Pulmonary artery endothelial cell (primary cell): ENCODE measurements at regions not wholly inside any gene's neighbourhood (a gene's known extent, or its start where the extent isn't known, plus 50 kb on each side); places are given as distances from the start of the nearest gene placed in this dataset.

Experiments used
- DNase-seq: peaks from one replicate; pipeline ENCODE4 v3.0.0-alpha.2; 2011; ENCODE audit warnings: low read depth, low spot score

DNA sequence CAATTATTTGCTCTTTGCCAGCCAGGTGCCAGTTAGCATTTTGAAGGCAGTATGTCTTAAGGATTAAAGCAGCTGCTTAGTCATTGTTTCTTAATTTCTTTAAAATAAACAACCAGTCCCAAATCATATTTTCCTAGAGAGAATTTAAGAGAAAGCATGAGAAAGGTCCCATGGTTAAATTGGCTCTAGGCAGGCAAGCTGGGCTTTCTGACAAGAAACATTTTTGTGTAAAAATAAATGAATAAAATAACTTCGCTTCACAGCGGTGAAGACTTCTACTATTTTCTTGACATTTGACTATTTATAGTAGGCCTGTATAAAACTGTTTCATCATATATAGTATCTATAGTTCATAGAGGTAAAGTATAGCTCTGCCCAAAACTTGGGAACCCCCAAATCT lies 617.7 kb upstream of the C9orf72 start:
- no peak for DNase-seq

DNA sequence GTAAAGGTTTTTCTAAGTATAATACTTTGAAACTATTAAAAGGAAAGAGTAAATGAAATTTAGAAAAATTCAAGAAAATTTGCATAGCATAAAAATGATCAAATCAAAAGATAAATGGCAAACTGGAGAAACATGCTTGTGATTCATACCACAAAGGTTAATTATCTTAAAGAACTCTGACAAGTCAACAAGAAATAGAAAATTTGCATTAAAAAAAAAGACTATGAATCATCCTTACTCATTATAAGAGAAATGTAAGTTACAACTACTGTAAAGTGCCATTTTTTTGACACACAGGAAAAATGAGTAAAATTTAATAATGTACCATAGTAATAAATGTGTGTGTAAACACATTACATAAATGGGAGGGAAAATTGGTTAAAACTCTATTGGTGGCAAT lies 624.4 kb upstream of the C9orf72 start:
- no peak for DNase-seq

GRCh38 chr9:28203036-28203435 lies 629.8 kb upstream of the C9orf72 start:
- no peak for DNase-seq

GRCh38 chr9:28206280-28206679 lies 633.0 kb upstream of the C9orf72 start:
- no peak for DNase-seq

- no peak for DNase-seq
These were observed 634.4 kb upstream of the C9orf72 start for GRCh38 chr9:28207657-28208056.

DNA sequence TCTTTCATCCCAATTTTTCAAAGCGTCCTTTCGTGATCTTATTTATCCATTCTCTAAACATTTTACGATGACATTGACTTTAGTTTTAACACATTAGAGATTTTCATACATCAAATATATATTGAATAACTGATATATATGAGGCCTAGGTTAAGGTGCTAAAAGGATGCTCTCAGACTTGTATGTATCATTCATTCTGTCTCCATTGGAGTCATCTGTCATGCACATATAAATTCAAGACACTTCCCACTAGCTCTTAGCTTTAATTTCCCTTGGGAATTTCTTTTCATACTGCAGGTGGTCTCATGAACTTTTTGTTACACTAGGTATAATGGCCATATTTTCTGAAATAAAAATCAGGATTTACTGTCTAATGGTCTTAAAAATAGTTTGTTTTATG lies 635.8 kb upstream of the C9orf72 start:
- no peak for DNase-seq

- DNase-seq = no peak
These were observed 639.7 kb upstream of the C9orf72 start for GRCh38 chr9:28212979-28213378.

GRCh38 chr9:28215536-28216299 lies 642.4 kb upstream of the C9orf72 start:
- DNase-seq = no peak

DNA sequence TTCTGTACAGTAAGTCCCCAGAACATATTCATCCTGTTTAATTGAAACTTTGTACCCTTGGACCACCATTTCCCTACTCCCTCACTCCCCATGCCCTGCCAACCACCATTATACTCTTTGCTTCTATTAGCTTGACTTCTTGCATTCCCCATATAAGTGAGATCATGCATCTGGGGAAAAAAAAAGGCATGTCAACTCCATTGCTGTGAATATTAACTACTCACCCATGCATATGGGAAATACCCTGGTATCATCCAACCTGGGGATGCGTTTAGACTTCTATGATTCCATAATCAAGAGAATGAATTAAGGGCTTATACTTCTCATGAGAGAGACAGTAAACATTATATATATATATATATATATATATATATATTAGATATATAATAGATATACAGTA lies 659.4 kb upstream of the C9orf72 start:
- DNase-seq = no peak

DNA sequence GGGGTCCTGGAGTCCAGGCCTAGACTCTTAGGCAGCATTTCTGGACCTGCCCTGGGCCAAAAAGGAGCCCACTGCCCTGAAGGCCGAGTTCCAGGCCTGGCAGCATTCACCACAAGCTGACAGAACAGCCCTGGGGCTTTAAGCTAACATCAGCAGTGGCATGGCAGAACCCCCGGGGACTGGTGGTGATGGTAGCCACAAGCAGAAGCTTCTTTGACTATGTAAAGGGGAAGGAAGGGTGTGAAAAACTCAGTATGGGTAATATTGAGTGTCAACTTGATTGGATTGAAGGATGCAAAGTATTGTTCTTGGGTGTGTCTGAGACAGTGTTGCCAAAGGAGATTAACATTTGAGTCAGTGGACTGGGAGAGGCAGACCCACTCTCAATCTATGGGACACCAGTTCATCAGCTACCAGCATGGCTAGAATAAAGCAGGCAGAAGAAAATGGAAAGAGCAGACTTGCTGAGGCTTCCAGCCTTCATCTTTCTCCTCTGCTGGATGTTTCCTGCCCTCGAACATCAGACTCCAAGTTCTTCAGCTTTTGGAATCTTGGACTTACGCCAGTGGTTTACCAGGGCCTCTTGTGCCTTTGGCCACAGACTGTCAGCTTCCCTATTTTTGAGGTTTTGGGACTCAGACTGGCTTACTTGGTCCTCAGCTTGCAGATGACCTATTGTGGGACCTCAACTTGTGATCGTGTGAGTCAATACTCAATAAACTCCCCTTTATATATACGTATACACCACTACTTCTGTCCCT lies 661.0 kb upstream of the C9orf72 start:
- no peak for DNase-seq

GRCh38 chr9:28234894-28235277 lies 661.6 kb upstream of the C9orf72 start:
- no peak for DNase-seq

DNA sequence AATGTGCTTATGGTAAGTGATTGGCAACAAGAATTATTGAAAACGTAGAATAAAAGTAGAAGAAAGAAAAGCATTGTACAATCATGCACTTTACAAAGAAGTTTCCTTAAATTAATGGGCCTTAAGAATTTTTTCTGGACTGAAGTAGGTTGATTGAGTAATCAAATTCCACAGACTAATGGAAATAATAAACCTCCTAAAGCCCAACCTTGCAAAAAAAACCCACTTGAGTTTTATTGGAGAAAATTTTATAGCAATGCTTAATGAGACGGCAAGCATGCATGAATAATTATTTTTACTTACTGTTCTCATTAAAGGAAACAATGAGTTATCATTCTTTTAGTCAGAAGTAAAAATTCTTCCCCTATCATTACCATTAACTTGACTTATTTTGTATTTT lies 676.1 kb upstream of the C9orf72 start:
- no peak for DNase-seq

DNA sequence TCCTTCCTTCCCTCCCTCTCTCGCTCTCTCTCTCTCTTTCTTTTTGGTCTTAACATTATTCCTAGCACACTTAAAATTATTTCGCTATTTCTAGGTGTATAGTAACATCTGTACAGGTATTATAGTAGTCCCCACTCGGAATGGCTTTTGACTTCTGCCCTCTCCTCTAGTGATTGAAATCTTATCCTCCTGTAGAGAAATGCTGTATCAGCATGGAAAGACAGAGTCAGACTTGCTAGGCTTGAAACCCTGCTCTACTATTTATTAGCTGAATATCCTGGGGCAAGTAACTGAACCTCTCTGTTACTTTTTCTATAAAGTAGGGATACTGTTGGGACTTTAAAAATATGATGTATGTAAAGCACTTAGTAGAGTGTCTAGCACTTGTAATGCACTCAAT lies 681.9 kb upstream of the C9orf72 start:
- DNase-seq = no peak

GRCh38 chr9:28260330-28260729 lies 687.0 kb upstream of the C9orf72 start:
- no peak for DNase-seq

GRCh38 chr9:28264368-28264767 lies 691.1 kb upstream of the C9orf72 start:
- no peak for DNase-seq

- DNase-seq = no peak
These were observed 694.1 kb upstream of the C9orf72 start for GRCh38 chr9:28267351-28267750.

- no peak for DNase-seq
These were observed 696.9 kb upstream of the C9orf72 start for GRCh38 chr9:28270156-28270555.

DNA sequence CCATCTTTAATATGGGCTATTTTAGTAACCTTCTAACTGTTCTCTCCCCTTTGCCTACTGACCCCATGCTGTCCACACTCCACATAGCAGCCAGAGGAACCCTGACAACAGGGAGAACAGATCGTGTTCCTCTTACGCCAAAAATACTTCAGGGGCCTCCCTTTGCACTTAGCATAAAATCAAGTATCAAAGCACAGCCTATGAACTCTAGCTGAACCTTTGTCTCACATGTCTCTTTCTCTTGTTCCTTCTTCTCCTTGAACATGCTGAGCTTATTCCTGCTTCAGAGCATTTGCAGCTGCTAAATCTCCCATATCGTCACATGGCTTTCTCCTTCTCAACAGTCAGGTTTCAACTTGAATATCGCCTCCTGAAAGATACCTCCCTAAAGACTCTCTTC lies 698.8 kb upstream of the C9orf72 start:
- DNase-seq = no peak

DNA sequence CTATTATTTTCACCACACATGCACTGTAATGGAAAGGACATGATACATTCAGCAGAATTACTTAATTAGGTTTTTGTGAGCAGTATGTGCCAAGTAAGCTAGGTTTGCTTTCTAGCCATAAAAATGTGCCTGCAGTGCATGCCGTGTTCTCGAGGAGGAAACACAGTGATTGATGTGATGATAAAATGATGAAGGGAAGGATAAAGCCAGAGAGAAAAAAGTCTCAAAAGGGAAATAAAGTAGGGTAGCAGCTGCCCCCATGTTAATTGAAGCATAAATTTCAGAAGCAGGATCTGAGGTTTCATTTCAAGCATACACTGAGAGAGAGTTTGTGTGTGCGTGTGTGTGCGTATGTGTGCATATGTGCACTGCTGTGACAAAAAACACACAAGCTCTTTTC lies 714.2 kb upstream of the C9orf72 start:
- no peak for DNase-seq

GRCh38 chr9:28289746-28290145 lies 716.5 kb upstream of the C9orf72 start:
- no peak for DNase-seq

DNA sequence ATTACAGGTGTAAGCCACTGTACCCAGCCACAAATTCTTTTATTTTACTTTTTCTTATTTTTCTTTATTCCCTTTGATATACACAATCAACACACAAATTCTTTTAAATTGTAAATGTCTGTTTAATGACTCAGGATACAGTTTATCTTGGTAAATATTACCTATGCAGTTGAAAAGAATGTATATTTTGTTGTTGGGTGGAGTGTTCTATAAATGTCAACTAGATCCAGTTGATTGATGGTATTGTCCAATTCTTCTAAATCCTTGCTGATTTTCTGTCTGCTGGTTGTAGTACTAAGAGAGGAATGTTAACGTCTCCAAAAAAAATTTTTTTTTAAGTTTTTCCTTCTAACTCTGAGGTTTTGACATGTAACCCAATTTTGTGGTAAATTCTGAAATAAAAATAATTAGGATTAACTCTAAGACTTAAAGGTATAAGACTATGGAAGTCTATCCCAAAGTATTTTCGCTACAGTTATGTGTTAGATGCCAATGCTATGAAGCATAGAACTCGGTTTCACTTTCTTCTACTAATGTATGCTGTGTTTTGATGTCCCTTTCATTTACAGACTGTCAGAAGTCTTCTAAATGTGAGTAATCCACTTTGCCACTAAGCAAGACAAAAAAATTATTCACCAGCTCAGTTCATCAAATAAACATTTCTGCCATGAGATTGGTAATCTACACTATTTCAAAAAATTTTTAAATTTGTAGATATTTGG lies 720.2 kb upstream of the C9orf72 start:
- no peak for DNase-seq

DNA sequence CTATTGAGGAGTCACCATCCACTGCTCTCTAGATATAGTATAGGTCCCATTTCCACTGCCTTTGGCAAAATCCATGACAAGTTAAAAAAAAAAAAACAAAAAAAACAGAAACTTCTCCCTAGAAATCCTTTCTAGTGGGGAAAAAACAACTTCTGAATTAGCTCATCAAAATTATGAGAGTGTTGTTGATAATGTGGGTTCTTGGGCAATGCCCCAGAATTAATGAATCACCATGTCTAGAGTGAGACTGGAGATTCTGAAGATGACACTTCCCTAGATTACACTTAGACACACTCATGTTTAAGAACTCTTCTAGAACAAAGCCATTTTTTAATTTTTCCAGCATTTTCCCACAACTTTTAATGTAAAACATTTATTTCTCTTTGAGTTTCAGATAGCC lies 728.0 kb upstream of the C9orf72 start:
- DNase-seq = no peak
